IPS-15b (cell line): ENCODE measurements at regions not wholly inside any gene's neighbourhood (a gene's known extent, or its start where the extent isn't known, plus 50 kb on each side); places are given as distances from the start of the nearest gene placed in this dataset.

Experiments
- H3K27me3 ChIP-seq: one replicate; pipeline ENCODE4 v1.6.1; 2013; ENCODE audit warnings: low read length; ENCODE audit not compliant: control insufficient read depth, insufficient read depth
- H3K36me3 ChIP-seq: one replicate; pipeline ENCODE4 v1.6.1; 2013; ENCODE audit warnings: low read length; ENCODE audit not compliant: control insufficient read depth, insufficient read depth
- H3K4me1 ChIP-seq: one replicate; pipeline ENCODE4 v1.6.1; 2013; ENCODE audit warnings: mild to moderate bottlenecking, low read length; ENCODE audit not compliant: control insufficient read depth, insufficient read depth
- H3K4me3 ChIP-seq: one replicate; pipeline ENCODE4 v1.5.1; 2013; ENCODE audit warnings: low read depth, low read length
- H3K9ac ChIP-seq: one replicate; pipeline ENCODE4 v1.6.1; 2013; ENCODE audit warnings: low read depth, mild to moderate bottlenecking, low read length
- H3K9me3 ChIP-seq: one replicate; pipeline ENCODE4 v1.6.1; 2013; ENCODE audit warnings: mild to moderate bottlenecking, low read length; ENCODE audit not compliant: control insufficient read depth, insufficient read depth

DNA sequence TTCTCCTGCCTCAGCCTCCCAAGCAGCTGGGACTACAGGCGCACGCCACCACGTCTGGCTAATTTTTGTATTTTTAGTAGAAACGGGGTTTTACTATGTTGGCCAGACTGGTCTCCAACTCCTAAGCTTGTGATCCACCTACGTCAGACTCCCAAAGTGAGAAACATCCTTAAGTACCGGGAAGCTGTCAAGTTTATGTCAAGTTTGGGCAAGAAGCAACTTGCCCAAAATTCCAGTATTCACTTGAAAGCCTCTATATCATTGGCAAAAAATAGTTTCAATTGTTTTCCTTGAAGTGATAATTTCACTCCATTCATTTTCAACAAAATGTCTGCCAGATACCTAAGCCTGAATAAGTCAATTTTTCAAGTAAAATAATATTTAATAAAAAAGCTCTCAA is 370.0 kb downstream of the FBXO8 start:
- H3K36me3 ChIP-seq, result no peaks in the 10 kb centered on the region
- no peaks in the 10 kb centered on the region for H3K27me3 ChIP-seq
- H3K9me3 ChIP-seq, result no peaks in the 10 kb centered on the region
- H3K4me3 ChIP-seq, result no peak overlapping the region
- H3K4me1 ChIP-seq, result peaks cover 4% of the 10 kb centered on the region
- H3K9ac ChIP-seq, result no peak overlapping the region

DNA sequence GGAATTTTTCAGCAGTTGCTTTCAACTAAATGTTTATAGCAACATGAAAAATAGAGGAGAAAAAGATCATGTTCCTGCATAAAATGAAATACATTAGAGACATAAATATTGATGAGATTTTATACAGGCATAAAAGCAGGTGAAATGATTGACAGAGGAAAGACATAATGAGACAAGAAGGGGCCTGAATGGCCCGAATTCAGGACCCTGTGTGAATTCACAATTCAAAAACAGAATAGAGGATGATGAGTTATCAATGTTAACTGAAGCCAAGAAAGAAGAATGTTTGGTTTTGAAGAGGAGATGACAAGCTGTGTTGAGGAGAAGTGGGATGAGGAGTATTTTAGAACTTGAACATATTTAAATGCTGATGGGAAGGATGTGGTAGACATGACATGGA is 371.1 kb downstream of the FBXO8 start:
- no peaks in the 10 kb centered on the region for H3K27me3 ChIP-seq
- peaks cover 3% of the 10 kb centered on the region for H3K4me1 ChIP-seq
- no peak overlapping the region for H3K4me3 ChIP-seq
- no peaks in the 10 kb centered on the region for H3K9me3 ChIP-seq
- H3K36me3 ChIP-seq, result no peaks in the 10 kb centered on the region
- H3K9ac ChIP-seq, result no peak overlapping the region

DNA sequence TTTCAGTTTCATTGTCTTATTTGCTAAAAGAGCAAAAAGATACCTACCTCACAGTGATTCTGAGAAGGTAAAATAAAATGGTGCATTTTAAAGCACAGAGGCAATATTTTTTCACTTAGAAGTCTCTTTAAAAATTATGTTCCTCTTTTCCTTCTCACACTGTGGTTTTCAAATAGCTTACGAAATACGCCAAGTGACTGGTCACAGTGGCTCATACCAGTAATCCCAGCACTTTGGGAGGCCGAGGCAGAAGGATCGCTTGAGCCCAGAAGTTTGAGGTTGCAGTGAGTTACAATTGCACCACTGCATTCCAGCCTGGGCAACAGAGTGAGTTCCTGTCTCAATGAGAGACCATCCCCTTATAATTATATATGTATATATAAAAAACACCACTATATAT is 372.6 kb downstream of the FBXO8 start:
- no peaks in the 10 kb centered on the region for H3K27me3 ChIP-seq

GRCh38 chr4:173909294-173909693 is 374.2 kb downstream of the FBXO8 start:
- H3K9ac ChIP-seq, result no peak overlapping the region
- no peak overlapping the region for H3K4me3 ChIP-seq
- no peaks in the 10 kb centered on the region for H3K27me3 ChIP-seq
- no peaks in the 10 kb centered on the region for H3K9me3 ChIP-seq
- H3K4me1 ChIP-seq, result no peaks in the 10 kb centered on the region
- no peaks in the 10 kb centered on the region for H3K36me3 ChIP-seq

More for the DNA sequence above, 372.6 kb downstream of the FBXO8 start:
- Histone ChIP-seq H3K9me3 (no peaks in the 10 kb centered on the region), H3K4me1 (no peaks in the 10 kb centered on the region), H3K36me3 (no peaks in the 10 kb centered on the region), H3K9ac (no peak overlapping the region), H3K4me3 (no peak overlapping the region)

DNA sequence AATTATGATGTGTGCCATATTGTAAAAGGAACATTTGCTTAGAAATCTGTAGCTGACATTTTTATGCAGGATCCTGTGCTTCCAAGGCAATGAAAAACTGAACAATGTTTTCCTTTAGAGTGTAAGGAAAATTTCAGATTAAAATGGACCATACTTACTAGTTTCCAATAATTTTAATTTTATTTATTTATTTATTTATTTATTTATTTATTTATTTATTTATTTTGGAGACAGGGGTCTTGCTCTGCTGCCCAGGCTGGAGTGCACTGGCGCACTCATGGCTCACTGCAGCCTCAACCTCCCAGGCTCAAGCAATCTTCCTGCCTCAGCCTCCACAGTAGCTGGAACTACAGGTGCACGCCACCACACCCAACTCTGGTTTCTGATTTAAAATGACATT is 369.8 kb upstream of the HAND2 start:
- Histone ChIP-seq H3K4me1 (no peaks in the 10 kb centered on the region), H3K9me3 (no peaks in the 10 kb centered on the region), H3K27me3 (no peaks in the 10 kb centered on the region), H3K36me3 (no peaks in the 10 kb centered on the region), H3K9ac (no peak overlapping the region), H3K4me3 (no peak overlapping the region)

DNA sequence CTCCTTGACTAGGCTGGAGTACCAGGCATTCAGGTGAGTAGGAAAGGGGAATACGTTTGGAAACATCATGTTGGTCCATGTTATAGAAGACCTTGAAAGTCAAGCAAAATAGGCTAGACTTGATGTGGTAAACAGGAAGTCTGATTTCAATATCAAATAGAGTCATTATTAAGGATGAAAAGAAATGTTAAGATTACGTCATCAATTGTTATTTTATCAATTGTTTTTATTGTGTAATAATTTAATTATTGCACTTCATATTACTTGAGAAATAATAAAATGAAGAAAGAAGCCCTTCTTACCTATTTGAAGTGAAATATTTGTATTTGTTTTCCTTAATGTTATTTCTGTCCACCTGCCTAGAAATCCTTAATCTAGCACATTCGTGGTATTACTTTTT is 361.0 kb upstream of the HAND2 start:
- no peaks in the 10 kb centered on the region for H3K9me3 ChIP-seq
- no peaks in the 10 kb centered on the region for H3K27me3 ChIP-seq
- no peaks in the 10 kb centered on the region for H3K36me3 ChIP-seq
- H3K4me3 ChIP-seq, result no peak overlapping the region
- no peak overlapping the region for H3K9ac ChIP-seq
- no peaks in the 10 kb centered on the region for H3K4me1 ChIP-seq

DNA sequence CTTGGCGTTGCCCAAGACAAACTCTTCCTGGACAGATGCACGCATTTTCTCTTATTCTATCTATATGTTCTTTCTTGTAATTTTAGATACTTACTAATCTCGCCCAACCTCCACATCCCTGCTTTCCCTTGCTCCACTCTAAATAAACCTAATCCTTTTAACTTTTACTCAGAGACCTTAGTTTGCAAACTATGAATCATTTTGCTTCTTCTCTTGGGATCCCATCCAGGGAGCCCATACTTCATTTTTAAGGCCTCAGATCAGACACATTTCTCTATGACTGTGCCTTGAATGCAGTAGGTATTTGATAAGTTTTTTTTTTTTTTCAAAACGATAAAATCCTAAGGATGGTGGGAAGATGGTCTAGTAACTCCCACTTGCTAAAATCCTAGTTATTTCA is 353.8 kb upstream of the HAND2 start:
- Histone ChIP-seq H3K4me3 (no peak overlapping the region), H3K36me3 (no peaks in the 10 kb centered on the region), H3K9ac (no peak overlapping the region), H3K9me3 (no peaks in the 10 kb centered on the region), H3K27me3 (no peaks in the 10 kb centered on the region), H3K4me1 (no peaks in the 10 kb centered on the region)

GRCh38 chr4:173880897-173881296 is 350.9 kb upstream of the HAND2 start:
- no peak overlapping the region for H3K4me3 ChIP-seq
- no peaks in the 10 kb centered on the region for H3K36me3 ChIP-seq
- H3K9ac ChIP-seq, result no peak overlapping the region
- H3K27me3 ChIP-seq, result no peaks in the 10 kb centered on the region
- H3K9me3 ChIP-seq, result no peaks in the 10 kb centered on the region
- no peaks in the 10 kb centered on the region for H3K4me1 ChIP-seq

GRCh38 chr4:173879509-173879908 is 349.5 kb upstream of the HAND2 start:
- H3K4me3 ChIP-seq, result no peak overlapping the region
- no peaks in the 10 kb centered on the region for H3K27me3 ChIP-seq
- no peak overlapping the region for H3K9ac ChIP-seq

DNA sequence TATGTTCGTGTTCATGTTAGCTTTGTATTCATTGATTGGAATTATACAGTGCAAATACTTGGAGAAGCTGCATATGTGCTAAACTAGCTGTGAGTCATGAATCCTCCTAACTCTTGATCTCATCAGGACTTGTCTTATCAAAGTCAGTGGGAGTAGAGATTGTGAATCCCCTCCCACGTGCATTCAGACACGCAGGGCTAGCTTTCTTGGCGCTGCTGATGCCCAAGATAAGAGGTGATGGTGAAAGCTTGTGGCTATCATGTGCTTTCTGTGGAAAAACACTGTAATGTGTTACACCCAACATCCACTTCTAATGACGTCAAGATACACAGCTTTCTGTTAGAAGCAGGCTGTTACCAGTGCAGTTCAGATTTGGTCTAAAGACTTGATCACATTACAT is 348.7 kb upstream of the HAND2 start:
- no peaks in the 10 kb centered on the region for H3K36me3 ChIP-seq
- H3K4me1 ChIP-seq, result no peaks in the 10 kb centered on the region
- H3K9ac ChIP-seq, result no peak overlapping the region
- H3K9me3 ChIP-seq, result no peaks in the 10 kb centered on the region
- no peak overlapping the region for H3K4me3 ChIP-seq
- no peaks in the 10 kb centered on the region for H3K27me3 ChIP-seq

More at GRCh38 chr4:173879509-173879908, 349.5 kb upstream of the HAND2 start:
- H3K4me1 ChIP-seq, result no peaks in the 10 kb centered on the region
- H3K36me3 ChIP-seq, result no peaks in the 10 kb centered on the region
- no peaks in the 10 kb centered on the region for H3K9me3 ChIP-seq

GRCh38 chr4:173871643-173872042 is 341.6 kb upstream of the HAND2 start:
- Histone ChIP-seq H3K9me3 (no peaks in the 10 kb centered on the region), H3K9ac (no peak overlapping the region), H3K27me3 (no peaks in the 10 kb centered on the region), H3K36me3 (no peaks in the 10 kb centered on the region), H3K4me3 (no peak overlapping the region), H3K4me1 (no peaks in the 10 kb centered on the region)

- Histone ChIP-seq H3K27me3 (no peaks in the 10 kb centered on the region), H3K36me3 (no peaks in the 10 kb centered on the region), H3K9ac (no peak overlapping the region), H3K9me3 (no peaks in the 10 kb centered on the region), H3K4me1 (no peaks in the 10 kb centered on the region), H3K4me3 (no peak overlapping the region)
These were observed 336.4 kb upstream of the HAND2 start for GRCh38 chr4:173866322-173867026.
